GM03348 (cell line): ENCODE measurements at regions not wholly inside any gene's neighbourhood (a gene's known extent, or its start where the extent isn't known, plus 50 kb on each side); places are given as distances from the start of the nearest gene placed in this dataset.

ENCODE experiments used
- DNase-seq: peaks from one replicate; pipeline ENCODE4 v3.0.0; 2012; ENCODE audit warnings: low spot score

DNA sequence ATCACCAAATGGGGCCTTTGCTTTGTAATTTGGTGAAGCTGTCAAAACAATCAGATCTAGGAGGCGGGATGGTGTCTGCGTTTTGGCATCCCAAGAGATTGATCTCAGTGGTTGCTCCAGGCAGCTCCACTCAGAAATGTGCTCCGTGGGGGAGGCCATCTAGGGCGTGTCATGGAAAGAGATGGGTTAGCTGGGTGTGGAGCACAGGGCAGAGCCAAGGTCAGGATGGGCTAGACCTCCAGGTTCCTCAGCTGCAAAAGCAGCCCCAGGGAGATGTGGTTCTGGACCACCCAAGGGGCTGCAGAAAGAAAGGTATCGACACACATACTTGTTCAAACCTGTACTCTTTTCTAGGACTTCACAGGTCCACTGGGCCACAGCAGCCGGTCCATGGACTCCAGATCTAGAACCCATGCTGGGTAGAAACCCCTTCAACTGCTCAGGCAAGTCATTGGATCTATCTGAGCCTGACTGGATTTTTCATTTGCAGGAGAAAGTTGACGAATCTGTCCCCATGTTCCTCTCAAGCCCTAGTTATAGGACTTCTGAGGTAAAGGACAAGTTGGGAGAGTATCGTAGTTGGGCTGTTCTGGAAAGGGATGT, 270.2 kb upstream of the RPL38 start:
- DNase-seq = no peak

DNA sequence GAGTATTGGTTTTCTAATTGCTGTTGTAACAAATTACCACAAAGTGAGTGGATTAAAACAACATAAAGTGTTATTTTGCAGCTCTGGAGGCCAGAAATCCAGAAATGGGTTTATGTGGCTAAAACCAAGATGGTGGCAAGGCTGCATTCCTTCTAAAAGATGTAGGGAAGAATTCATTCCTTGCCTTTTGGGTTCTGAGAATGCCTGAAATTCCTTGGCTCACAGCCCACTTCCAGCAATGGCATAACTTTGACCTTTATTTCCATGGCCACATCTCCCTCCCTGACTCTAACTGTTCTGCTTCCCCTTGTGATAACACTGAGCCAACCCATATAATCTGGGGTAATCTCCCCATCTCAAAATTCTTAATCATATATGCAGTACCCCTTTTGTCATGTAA, 269.6 kb upstream of the RPL38 start:
- DNase-seq = no peak

DNA sequence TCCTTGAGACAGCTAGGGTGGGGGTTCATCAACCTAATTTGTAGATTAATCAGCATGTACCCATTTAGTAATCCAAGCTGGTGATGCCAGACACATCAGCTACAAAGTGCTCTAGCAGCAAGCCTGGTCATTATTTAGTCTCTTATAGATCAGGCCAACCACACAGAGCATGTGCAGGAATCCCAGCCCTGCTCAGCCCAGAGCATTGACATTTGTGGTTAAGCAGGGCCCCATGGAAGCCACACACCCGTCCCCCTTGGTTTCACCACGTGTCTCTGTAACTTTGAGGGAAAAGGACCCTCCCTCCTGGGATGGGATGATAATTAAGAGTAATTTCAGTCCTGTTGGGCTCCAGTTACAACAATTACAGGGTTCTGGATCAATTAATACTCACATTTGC, 268.8 kb upstream of the RPL38 start:
- DNase-seq = no peak

DNA sequence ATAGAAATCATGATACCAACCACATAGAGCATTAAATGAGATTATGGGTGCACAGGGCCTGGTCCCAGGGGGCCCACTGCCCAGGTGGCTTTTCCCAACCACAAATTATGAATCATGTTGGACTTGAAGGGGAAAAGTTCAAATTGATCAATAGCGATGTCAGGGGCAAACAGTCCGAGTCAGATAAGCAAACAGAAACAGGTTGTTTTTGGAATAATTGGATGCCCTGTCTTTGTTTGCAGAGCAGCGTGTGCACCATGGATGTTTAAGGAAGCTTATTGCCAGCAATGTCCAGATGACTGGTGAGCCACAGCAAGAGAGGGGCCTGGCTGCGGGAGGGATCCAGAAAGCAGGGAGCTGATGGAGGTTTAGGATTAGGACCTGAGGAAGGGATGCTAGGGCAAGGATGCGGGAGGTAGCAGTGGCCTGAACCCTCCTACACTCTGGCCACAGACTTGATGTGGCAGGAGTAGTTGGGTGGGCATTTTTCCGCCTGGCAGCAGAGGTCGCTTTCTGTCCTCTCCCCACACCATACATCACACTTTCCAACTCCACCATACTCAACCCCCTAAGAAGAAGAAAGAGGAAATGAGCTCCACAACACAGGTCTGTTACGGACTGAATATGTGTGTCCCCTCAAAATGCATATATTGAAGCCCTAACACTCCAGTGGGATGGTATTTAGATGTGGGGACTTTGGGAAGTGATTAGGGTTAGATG, 266.4 kb upstream of the RPL38 start:
- no peak for DNase-seq

DNA sequence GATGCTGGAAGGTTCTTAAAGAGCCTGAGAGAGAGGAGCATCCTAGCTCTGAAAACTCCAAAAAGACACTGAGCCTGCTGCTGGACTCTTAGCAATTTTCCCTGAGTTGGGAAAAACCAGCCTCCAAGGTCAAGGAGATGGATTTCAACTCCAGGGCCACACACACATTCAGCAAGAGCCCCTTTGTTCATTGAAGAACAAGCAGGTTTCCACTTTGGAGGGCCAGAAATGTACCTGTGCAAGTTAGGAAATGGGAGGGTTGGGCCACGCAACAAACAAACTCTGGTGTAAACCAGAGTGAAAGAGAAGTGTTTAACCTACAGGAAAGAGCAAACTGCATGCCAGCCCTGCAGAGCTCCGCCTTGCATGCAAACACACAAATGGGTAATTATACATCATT, 264.8 kb upstream of the RPL38 start:
- no peak for DNase-seq

DNA sequence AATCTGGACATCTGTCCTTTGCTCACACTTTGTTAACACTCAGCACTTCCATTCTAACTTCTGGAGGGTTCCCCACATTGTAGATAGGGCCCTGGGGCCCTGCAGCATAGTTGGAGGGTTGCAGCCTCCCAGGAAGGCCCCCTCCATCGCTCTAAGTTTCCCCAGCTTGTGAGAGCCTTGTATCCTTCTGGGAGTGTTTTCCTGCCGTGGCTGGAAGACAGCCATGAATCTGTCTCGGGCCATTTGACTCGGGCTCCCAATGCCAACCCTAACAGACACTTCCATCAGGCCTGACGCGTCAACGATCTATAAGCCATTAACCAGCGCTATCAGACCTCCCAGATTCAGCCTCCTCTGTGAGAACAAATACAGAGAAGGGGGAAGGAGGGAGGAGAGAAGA, 263.7 kb upstream of the RPL38 start:
- DNase-seq = no peak

DNA sequence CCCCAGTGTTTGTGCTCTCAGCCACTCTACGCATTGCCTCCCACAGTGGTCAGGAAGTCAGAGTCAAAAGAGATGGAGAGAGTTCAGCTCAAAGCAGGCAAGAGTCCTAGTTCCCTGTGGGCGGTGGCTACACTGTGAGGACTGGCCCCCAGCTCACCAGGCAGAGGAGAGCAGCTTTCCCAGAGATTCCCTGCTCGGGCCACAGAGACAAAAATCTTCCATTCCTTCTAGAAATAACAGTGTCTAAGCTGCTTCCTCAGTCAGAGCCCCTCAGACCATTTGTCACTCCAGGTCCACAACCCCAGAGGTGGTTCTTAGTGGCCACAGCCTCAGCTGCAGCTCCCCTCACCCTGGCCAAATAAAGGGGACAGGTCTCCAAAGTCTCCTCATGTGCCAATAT, 263.0 kb upstream of the RPL38 start:
- no peak for DNase-seq

DNA sequence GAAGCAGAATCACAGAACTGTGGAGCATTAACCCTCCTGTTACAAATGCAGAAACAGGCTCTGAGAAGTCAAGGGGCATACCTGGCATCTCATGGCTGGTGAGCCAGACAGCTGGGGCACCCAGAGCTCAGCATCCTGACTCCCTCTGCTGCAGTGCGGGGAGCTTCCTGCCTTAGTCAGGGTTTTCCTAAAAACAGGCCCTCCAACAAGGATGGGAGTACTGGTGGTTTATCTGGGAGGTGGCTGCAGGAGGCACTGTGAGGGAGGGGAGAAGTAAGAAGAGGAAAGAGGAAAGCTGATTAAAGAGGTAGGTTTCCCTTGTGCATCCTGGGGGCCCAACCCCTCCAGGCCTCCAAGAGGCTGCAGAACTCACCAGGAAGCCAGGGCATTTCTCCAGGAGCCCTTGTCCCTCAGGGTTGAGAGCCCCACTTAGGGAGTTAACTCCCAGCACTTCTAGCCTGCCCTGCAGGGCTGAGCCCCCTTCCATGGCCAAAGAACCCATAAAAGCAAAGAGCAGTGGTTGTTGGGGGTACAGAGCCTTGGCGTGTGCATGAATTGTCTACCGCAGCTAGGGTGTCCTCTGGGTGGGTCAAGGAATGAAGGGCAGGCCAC, 261.5 kb upstream of the RPL38 start:
- no peak for DNase-seq

DNA sequence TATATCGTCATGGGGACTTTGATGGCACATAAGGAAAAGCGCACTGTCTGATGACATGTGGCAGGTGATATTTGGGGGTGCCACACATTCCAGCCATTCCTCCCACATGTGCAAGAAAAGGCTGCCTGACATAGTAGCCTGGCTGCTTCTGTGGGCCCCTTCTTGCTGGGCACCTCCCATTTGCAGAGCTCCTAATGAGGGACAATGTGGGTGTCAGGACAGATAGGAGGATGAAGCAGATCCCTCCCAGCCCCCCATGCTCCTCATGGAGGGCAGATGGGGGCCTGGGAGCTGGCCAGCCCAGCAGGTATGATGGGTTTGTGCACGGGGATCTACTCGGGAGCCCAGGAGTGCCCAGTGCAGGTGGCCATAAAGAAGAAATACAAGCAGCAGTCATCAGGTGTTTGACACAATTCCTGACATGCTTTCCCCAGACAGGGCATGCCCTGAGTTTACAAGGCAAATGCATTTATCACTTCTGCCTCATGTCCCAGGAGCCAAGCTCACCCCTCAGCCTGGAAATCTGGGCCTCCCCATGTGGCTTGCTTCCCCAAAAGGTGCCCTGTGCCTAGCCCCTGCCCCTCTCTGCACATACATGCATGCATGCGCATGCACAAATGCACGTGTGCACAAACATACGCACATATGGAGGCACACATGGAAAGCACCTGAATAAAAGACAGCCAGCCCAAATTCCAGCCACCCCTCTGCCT, 260.6 kb upstream of the RPL38 start:
- DNase-seq = no peak

DNA sequence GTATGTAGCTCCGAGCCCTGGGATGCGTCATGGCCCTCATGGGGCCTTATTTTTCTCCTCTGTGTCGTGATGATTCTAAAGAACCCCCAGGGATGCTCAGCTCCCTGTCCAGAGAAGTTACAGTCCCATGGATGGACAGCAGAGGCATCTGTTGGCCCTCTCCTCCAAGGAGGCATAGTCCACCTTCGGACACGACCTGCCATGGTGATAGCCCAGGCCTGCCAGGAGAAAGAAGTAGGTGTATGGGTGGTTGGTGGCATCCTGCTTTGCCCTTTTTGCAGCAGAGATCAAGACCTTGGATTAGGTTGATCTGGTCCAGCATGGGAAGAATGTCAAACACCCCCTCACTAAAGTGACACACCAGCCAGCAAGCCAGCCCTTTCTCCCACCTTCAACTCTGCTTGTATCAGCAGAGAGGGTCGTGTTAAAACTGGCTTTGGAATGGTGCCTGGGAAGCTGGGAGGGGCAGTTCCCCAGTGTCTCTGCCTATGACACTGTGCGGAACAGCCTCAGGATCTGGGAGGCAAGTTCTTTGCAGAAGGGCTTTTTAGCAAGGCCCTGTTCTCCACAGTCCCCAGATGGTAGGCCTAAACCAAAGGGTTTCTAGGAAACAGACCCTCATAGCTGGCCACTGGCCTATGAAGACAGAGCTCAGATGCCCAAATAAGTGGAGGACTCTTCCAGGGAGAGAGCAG, 259.9 kb upstream of the RPL38 start:
- DNase-seq = no peak

DNA sequence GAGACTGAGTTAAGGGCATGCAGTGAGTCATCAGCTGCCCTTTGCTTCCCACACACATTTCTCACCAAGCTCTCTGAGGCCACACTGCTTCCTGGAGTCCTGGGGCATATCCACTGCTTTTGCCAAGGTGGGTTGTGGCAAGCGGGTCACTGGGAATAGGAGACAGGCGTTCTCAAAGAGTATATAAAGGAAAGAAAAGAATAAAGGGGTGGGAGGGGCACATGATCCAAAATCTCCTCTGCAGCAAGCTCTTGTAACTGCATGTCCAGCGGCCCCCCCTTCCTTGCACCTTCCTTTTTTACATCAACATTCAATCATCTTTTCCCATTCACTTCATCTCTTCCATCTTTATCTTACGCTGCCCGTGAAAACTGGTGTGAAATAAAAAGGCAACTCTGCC, 259.1 kb upstream of the RPL38 start:
- no peak for DNase-seq

DNA sequence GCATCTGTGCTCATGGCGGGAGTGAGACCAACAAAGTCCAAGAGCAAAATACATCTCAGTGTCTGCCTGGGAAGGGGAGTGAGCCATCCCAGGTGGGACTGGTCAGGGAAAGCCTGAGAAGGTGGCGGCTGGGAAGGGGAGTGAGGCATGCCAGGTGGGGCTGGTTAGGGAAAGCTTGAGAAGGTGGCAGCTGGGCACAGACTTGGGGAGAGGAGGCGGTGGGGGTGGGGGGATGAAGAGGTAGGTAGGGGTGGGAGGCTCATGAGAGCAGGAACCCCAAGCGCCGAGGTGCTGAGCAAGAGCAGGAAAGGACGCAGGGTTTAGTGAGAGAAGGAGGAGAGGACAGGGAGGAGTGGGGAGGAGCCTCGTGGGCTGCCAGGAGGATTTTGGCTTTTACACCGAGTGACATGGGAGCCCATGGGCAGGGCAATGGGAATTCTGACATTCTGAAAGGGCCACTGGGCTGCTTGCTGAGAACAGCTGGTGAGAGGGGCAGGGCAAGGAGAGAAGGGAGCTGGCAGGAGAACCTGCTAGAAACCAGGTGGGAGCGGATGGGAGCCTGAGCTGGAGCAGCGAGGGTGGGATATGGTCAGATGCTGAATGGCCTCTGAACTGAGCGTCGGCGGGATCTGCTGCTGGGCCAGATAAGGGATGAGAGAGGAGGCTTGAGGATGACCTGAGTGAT, 256.1 kb upstream of the RPL38 start:
- DNase-seq = no peak

DNA sequence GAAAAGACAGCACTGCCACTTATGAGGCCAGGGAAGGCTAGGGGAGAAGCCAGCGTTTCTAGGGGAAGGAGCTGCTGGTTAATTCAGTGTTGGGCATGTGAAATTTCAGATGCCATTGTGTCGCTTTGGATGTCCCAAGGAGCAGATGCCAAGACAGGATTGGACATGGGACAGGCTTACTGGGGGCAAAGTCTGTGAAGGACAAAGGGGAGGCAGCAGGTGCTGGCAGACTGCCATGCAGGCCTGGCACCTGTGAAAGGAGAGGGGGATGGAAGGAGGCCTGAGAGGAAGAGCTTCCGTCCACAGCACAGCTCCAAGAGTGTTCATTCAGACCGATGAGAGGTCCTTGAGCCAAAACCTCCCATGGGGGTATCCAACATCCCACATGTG, 255.5 kb upstream of the RPL38 start:
- no peak for DNase-seq

DNA sequence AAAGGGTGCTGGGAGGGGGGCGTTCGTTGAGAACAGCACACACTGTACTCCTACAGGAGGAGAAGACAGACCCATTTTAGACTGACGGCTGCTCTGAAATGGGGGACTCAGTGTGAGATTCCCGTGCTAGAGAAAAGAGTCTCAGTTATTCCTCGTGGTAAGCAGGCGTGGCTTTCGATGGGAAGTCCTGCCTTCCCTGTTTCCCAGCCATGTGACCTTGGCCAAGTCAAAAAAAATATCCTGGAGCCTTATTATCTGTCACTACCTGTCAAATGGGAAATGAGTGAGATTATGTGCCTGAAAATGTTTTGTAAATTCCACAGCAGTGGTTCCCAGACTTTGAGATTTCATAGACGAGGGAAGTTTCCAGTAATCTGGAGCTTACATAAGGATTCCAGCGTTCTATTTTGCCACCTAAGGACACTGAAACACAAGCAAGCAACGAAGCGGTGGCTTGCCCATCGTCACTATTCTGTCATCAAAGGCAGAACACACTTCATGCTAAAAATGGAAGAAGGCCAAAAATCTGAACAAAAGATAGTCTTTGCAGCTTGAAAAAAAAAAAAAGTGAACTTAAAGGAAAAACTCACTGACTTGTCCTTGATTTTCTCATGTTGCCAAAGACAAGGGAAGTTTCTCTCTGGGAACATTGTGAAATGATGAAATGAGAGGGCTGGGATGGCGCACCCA, 253.4 kb upstream of the RPL38 start:
- DNase-seq = no peak

DNA sequence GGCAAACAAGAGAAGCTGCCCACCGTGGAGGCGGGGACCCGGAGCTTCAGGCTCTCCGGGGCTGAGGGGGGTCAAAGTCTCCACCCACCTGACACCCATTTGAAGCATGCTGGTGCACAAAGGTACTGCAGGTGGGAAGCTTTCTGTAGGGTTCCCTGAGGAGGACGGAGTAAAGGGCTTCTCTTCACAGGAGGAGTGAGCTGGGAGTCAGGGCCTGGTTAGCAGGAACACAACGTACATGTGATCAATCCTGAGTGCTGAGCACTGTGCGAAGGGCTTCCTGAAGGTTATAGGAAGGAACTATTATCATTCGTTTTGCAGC, 252.9 kb upstream of the RPL38 start:
- no peak for DNase-seq

DNA sequence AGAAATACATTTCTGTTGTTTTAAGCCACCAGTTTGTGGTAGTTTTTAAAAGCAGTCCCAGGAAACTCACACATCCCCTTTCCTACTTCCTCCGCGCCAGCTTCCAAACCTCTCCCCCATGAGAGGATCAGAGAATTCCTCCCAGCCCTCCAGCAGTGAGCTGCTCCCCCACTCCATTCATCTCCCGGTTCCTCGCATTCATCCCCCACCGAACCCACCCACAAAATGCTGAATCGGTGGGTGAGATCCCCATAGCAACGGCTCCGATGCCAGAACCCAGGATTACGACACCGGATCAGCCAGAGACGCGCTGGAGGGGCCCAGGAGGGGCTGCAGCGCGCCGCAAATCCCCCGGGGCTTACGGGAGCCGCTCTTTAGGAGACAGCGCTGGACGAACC, 251.4 kb upstream of the RPL38 start:
- DNase-seq = no peak

DNA sequence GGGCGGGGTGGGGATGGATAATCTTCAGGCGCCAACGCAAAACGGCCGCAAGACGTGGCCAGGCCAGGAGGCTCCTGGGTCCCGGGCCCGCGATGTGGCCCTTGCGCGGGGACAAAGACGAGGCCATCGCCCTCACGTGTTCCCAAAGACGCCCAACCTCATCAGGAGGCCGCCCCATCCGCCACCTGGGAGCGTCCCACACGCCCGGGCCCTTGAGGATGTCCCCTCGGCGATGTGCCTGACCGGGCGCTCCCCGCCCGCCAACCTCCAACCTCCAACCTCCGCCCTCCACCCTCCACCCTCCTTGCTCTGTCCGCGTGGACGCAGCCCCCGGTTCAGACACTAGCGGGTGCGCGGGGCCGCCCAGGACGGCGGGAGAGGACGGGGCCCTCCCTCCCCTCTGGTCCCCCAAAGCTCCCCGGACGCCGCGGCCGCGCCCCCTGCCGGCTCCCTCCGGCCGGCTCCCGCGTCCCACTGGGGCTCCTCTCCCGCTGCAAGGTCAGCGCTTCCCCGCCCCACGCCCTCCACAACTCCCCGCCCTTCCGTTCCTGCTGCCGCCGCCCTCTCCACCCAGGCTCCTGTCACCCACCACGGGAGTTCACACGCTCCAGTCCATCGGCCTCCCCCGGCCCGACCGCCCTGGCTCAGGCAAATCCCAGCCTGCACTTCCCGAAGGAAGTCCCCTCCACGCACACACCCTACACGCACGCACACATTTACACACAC, 250.8 kb upstream of the RPL38 start:
- DNase-seq = peak; percentile 28

DNA sequence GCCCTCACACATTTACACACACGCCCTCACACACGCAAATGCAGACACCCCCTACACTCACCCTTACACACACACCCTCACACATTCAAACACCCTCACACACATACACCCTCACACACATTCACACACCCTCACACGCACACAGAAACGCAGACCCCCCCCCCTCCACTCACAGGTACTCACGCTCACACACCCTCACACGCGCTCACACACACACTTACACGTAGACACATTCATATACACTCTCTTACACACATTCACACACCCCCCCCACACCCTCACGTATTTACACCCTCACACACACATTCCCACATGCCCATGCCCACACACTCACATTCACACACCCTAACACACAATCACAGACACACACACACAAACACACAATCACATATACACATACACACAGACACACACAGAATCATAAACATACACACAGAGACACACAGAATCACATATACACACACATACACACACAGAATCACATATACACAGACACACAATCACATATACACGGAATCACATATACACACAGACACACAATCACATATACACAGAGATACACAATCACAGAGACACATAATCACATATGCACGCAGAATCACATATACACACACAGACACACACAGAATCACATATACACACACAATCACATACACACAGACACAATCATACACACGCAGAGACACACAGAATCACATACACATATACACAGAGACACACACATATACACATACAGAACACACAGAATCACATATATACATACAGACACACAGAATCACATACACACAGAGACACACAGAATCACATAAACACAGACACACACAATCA, 250.1 kb upstream of the RPL38 start:
- DNase-seq = no peak

DNA sequence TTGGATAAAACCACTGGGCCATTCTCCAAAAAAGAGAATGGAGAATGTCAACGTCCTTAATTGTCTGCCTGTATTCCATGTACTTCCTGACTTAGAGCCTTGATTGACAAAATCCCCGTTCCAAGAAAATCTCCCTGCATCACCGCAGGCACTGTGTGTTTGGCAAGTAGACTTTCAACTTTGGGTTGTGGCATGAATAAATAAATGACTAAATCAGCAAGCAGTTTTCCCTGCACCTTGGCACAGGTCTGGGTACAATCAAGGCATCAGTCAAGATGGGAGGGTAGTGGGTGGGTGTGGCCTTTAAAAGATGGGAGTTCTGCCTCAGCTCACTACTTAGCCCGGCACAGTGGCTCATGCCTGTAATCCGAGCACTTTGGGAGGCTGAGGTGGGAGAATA, 248.5 kb upstream of the RPL38 start:
- DNase-seq = no peak

DNA sequence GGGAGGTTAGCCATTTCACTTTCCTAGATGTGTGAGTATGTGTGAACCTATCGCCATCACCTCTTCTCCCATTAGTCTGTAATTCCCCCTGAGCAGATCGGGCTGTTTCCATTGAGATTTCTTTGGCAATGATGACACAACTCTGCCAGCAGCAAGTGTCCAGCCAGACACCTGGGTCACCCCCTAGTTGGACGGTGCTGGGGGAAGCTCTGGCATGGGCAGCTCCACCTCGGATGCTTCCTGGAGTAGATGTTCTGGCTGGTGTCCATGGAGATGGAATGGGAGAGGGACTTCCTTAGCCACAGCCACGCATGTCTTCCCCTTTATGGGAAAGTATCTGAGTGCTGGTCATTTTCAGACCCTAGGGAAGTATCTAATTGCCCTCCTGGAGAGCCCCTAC, 247.9 kb upstream of the RPL38 start:
- DNase-seq = no peak
